GM23338 (cell line): ENCODE measurements at regions not wholly inside any gene's neighbourhood (a gene's known extent, or its start where the extent isn't known, plus 50 kb on each side); places are given as distances from the start of the nearest gene placed in this dataset.
A peak's percentile ranks its signal among the peaks of the same experiment; 100 is the strongest.

ENCODE experiments used
- ATAC-seq: fragments of 200-7000 bp; cut with Tn5 transposase; 3 replicates; pipeline ENCODE4 v1.9.1; 2020
- DNase-seq: peaks from one replicate; pipeline ENCODE4 v3.0.0-alpha.2; 2015; ENCODE audit warnings: low spot score
- H2AFZ ChIP-seq: fragments of 200-600 bp; sonication (generic); 2 replicates; pipeline ENCODE4 v1.8.0; 2016; ENCODE audit warnings: antibody characterized with exemption, mild to moderate bottlenecking, moderate library complexity
- H3F3A ChIP-seq: fragments of 200-600 bp; sonication (generic); replicated peaks from 2 replicates; pipeline ENCODE4 v1.8.0; 2017; ENCODE audit warnings: antibody characterized with exemption, mixed run types, low read depth
- H3K27ac ChIP-seq: fragments of 200-600 bp; sonication (generic); 2 replicates; pipeline ENCODE4 v1.6.1; 2016; ENCODE audit warnings: low read depth
- H3K27me3 ChIP-seq: fragments of 200-600 bp; sonication (generic); 2 replicates; pipeline ENCODE4 v1.8.0; 2016; ENCODE audit warnings: mild to moderate bottlenecking, mixed run types, moderate library complexity; ENCODE audit not compliant: insufficient read depth
- H3K36me3 ChIP-seq: fragments of 200-600 bp; sonication (generic); 2 replicates; pipeline ENCODE4 v1.8.0; 2016; ENCODE audit warnings: mild to moderate bottlenecking; ENCODE audit not compliant: insufficient read depth
- H3K4me1 ChIP-seq: fragments of 200-600 bp; sonication (generic); 2 replicates; pipeline ENCODE4 v1.8.0; 2016; ENCODE audit warnings: mild to moderate bottlenecking, moderate library complexity; ENCODE audit not compliant: insufficient read depth
- H3K4me2 ChIP-seq: fragments of 200-600 bp; sonication (generic); 2 replicates; pipeline ENCODE4 v1.7.1; 2017; ENCODE audit warnings: mixed run types
- H3K4me3 ChIP-seq: fragments of 200-600 bp; sonication (generic); 2 replicates; pipeline ENCODE4 v1.6.1; 2016; ENCODE audit warnings: mixed run types
- H3K79me2 ChIP-seq: fragments of 200-600 bp; sonication (generic); replicated peaks from 2 replicates; pipeline ENCODE4 v1.8.0; 2017; ENCODE audit warnings: mild to moderate bottlenecking; ENCODE audit not compliant: insufficient read depth
- H3K9me2 ChIP-seq: fragments of 200-600 bp; sonication (generic); 2 replicates; pipeline ENCODE4 v1.8.0; 2017; ENCODE audit not compliant: insufficient read depth
- H4K20me1 ChIP-seq: fragments of 200-600 bp; sonication (generic); replicated peaks from 2 replicates; pipeline ENCODE4 v1.8.0; 2017; ENCODE audit warnings: mild to moderate bottlenecking; ENCODE audit not compliant: insufficient read depth
- H3K27ac Mint-ChIP-seq: 2 replicates; pipeline ENCODE4 v1.8.0; 2020; ENCODE audit warnings: inconsistent platforms, mild to moderate bottlenecking, moderate library complexity, mixed read lengths
- H3K27me3 Mint-ChIP-seq: 3 replicates; pipeline ENCODE4 v1.8.0; 2022; ENCODE audit warnings: low read depth, mild to moderate bottlenecking, moderate library complexity, mixed read lengths, inconsistent platforms; ENCODE audit not compliant: insufficient read depth, poor library complexity
- H3K36me3 Mint-ChIP-seq: 3 replicates; pipeline ENCODE4 v1.8.0; 2021; ENCODE audit warnings: low read depth, mild to moderate bottlenecking, inconsistent platforms, moderate library complexity, mixed read lengths
- H3K4me1 Mint-ChIP-seq: 3 replicates; pipeline ENCODE4 v1.8.0; 2020; ENCODE audit warnings: mild to moderate bottlenecking, inconsistent platforms, mixed read lengths
- H3K4me3 Mint-ChIP-seq: 3 replicates; pipeline ENCODE4 v1.8.0; 2021; ENCODE audit warnings: moderate library complexity, mild to moderate bottlenecking, inconsistent platforms, mixed read lengths
- H3K9me3 Mint-ChIP-seq: 3 replicates; pipeline ENCODE4 v1.8.0; 2020; ENCODE audit warnings: moderate library complexity, mild to moderate bottlenecking, inconsistent platforms, mixed read lengths
- CREB1 ChIP-seq: fragments of 250-450 bp; sonication (Bioruptor Pico); IDR thresholded peaks from 2 replicates; pipeline ENCODE4 v1.5.0; 2020; ENCODE audit warnings: low read depth, mild to moderate bottlenecking, moderate library complexity
- CTCF ChIP-seq, 2 experiments: fragments of 200-600 bp in 1 of 2; sonication (generic) in 1 of 2; conservative IDR thresholded peaks; 2 replicates each; pipeline versions ENCODE4 v1.5.1 to v1.6.1; 2016 to 2017; ENCODE audit warnings: antibody characterized with exemption in 2 of 2, low read depth in 2 of 2, mild to moderate bottlenecking in 2 of 2, moderate library complexity in 1 of 2
- ETS1 ChIP-seq: IDR thresholded peaks from 2 replicates; pipeline ENCODE4 v1.6.1; 2016; ENCODE audit warnings: antibody characterized with exemption
- EZH2 ChIP-seq: fragments of 200-600 bp; sonication (generic); IDR thresholded peaks from one replicate; pipeline ENCODE4 v1.8.0; 2017; ENCODE audit warnings: antibody characterized with exemption, mild to moderate bottlenecking, low read depth; ENCODE audit not compliant: unreplicated experiment
- EZH2phosphoT487 ChIP-seq: fragments of 200-600 bp; sonication (generic); IDR thresholded peaks from one replicate; pipeline ENCODE4 v1.8.1; 2018; ENCODE audit warnings: antibody characterized with exemption; ENCODE audit not compliant: unreplicated experiment
- JUNB ChIP-seq: IDR thresholded peaks from one replicate; pipeline ENCODE4 v1.6.1; 2016; ENCODE audit warnings: antibody characterized with exemption; ENCODE audit not compliant: unreplicated experiment
- NANOG ChIP-seq: IDR thresholded peaks from 2 replicates; pipeline ENCODE4 v1.6.1; 2016; ENCODE audit warnings: antibody characterized with exemption, borderline replicate concordance
- POLR2AphosphoS5 ChIP-seq: IDR thresholded peaks from 2 replicates; pipeline ENCODE4 v1.6.1; 2016; ENCODE audit warnings: antibody characterized with exemption, low read depth
- STAT1 ChIP-seq: IDR thresholded peaks from one replicate; pipeline ENCODE4 v1.6.1; 2016; ENCODE audit warnings: antibody characterized with exemption; ENCODE audit not compliant: unreplicated experiment
- ZNF114 ChIP-seq: fragments of 250-450 bp; sonication (Bioruptor Pico); IDR thresholded peaks from 2 replicates; pipeline ENCODE4 v1.5.0; 2020; ENCODE audit warnings: mild to moderate bottlenecking, moderate library complexity
- ZNF331 ChIP-seq: fragments of 250-450 bp; sonication (Bioruptor Pico); IDR thresholded peaks from 2 replicates; pipeline ENCODE4 v1.5.0; 2020; ENCODE audit warnings: low read depth, mild to moderate bottlenecking, moderate library complexity
- TF ChIP-seq, protein P1 (sequence below): fragments of 250-450 bp; sonication (Bioruptor Pico); IDR thresholded peaks from 2 replicates; pipeline ENCODE4 v1.5.0; 2020; ENCODE audit warnings: mild to moderate bottlenecking, moderate library complexity

DNA sequence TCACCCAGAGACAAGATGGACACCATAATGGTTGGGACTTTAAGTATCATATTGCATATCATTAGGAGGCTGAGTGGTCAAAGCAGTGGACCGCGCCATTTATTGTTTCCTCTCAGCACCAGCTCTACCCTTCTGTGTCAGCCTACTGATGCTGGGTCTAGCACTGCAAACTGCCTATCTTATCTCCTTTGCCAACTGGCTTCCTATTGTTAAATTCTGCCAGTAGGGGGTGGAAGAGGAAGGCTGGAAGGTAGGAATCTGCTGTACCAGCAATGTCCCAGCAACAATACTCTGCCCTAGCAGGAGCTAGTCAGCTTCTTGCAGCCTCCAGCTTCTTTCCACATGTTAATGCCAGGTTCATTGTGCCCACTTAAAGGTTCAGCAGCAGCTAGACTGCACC is 367.1 kb upstream of the PDGFD start (continued):
- TF ChIP-seq, protein P1, sequence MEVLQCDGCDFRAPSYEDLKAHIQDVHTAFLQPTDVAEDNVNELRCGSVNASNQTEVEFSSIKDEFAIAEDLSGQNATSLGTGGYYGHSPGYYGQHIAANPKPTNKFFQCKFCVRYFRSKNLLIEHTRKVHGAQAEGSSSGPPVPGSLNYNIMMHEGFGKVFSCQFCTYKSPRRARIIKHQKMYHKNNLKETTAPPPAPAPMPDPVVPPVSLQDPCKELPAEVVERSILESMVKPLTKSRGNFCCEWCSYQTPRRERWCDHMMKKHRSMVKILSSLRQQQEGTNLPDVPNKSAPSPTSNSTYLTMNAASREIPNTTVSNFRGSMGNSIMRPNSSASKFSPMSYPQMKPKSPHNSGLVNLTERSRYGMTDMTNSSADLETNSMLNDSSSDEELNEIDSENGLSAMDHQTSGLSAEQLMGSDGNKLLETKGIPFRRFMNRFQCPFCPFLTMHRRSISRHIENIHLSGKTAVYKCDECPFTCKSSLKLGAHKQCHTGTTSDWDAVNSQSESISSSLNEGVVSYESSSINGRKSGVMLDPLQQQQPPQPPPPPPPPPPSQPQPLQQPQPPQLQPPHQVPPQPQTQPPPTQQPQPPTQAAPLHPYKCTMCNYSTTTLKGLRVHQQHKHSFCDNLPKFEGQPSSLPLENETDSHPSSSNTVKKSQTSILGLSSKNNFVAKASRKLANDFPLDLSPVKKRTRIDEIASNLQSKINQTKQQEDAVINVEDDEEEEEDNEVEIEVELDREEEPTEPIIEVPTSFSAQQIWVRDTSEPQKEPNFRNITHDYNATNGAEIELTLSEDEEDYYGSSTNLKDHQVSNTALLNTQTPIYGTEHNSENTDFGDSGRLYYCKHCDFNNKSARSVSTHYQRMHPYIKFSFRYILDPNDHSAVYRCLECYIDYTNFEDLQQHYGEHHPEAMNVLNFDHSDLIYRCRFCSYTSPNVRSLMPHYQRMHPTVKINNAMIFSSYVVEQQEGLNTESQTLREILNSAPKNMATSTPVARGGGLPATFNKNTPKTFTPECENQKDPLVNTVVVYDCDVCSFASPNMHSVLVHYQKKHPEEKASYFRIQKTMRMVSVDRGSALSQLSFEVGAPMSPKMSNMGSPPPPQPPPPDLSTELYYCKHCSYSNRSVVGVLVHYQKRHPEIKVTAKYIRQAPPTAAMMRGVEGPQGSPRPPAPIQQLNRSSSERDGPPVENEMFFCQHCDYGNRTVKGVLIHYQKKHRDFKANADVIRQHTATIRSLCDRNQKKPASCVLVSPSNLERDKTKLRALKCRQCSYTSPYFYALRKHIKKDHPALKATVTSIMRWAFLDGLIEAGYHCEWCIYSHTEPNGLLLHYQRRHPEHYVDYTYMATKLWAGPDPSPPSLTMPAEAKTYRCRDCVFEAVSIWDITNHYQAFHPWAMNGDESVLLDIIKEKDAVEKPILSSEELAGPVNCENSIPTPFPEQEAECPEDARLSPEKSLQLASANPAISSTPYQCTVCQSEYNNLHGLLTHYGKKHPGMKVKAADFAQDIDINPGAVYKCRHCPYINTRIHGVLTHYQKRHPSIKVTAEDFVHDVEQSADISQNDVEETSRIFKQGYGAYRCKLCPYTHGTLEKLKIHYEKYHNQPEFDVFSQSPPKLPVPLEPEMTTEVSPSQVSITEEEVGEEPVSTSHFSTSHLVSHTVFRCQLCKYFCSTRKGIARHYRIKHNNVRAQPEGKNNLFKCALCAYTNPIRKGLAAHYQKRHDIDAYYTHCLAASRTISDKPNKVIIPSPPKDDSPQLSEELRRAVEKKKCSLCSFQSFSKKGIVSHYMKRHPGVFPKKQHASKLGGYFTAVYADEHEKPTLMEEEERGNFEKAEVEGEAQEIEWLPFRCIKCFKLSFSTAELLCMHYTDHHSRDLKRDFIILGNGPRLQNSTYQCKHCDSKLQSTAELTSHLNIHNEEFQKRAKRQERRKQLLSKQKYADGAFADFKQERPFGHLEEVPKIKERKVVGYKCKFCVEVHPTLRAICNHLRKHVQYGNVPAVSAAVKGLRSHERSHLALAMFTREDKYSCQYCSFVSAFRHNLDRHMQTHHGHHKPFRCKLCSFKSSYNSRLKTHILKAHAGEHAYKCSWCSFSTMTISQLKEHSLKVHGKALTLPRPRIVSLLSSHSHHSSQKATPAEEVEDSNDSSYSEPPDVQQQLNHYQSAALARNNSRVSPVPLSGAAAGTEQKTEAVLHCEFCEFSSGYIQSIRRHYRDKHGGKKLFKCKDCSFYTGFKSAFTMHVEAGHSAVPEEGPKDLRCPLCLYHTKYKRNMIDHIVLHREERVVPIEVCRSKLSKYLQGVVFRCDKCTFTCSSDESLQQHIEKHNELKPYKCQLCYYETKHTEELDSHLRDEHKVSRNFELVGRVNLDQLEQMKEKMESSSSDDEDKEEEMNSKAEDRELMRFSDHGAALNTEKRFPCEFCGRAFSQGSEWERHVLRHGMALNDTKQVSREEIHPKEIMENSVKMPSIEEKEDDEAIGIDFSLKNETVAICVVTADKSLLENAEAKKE (CRISPR knock-in tag): no peak
- TF ChIP-seq ZNF114 (CRISPR knock-in tag): 0 out of 2 replicates have a peak, but pooled peaks have one; percentile 58
- TF ChIP-seq EZH2phosphoT487: no peak
- no peak for TF ChIP-seq ETS1
- TF ChIP-seq POLR2AphosphoS5: no peak
- peak; percentile 61 to 72 for TF ChIP-seq CTCF (conservative IDR thresholded peaks at IDR 0.05; ENCODE audit: low read depth in 2 of 2)
- TF ChIP-seq STAT1: no peak

DNA sequence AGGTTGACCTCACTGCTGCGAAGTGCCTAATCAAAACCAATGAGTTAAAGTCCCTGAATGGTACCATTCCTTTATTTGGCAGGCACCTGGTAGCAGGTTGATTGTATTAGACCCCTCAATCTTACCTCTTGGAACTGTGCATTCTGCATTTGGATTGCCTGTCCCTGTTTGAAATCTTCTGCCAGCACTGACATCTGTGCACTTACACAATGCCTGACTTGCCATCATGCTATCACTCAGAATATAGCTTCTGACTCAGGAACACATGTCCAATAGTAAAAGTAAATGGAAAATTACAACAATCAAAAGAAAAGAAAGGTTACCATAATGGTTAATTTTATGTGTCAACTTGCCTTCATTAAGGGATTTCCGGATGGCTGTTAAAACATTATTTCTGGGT is 366.0 kb upstream of the PDGFD start:
- H3K4me2 ChIP-seq: no peak overlapping the region
- H3K27ac ChIP-seq: no peak overlapping the region
- ATAC-seq: no peak
- no peaks in the 10 kb centered on the region for H3F3A ChIP-seq
- Mint-ChIP-seq H3K9me3 (no peaks in the 10 kb centered on the region), H3K4me3 (no peak overlapping the region), H3K27ac (no peak overlapping the region), H3K4me1 (peaks cover 14% of the 10 kb centered on the region), H3K36me3 (no peaks in the 10 kb centered on the region), H3K27me3 (peaks cover 2% of the 10 kb centered on the region)
- H3K36me3 ChIP-seq: no peaks in the 10 kb centered on the region
- H3K4me3 ChIP-seq: no peak overlapping the region
- DNase-seq: no peak
- no peak overlapping the region for H2AFZ ChIP-seq
- peaks cover 9% of the 10 kb centered on the region for H3K4me1 ChIP-seq
- no peaks in the 10 kb centered on the region for H3K9me2 ChIP-seq
- no peaks in the 10 kb centered on the region for H3K27me3 ChIP-seq
- no peaks in the 10 kb centered on the region for H3K79me2 ChIP-seq
- no peaks in the 10 kb centered on the region for H4K20me1 ChIP-seq
- TF ChIP-seq ZNF331 (no peak), ETS1 (no peak), EZH2 (no peak), EZH2phosphoT487 (no peak), POLR2AphosphoS5 (no peak), CREB1 (CRISPR knock-in tag) (no peak), NANOG (no peak), CTCF (conservative IDR thresholded peaks at IDR 0.05; ENCODE audit: low read depth in 2 of 2) (no peak), JUNB (no peak)
